ENCODE measurements at regions not wholly inside any gene's neighbourhood (a gene's known extent, or its start where the extent isn't known, plus 50 kb on each side); places are given as distances from the start of the nearest gene placed in this dataset.

DNA sequence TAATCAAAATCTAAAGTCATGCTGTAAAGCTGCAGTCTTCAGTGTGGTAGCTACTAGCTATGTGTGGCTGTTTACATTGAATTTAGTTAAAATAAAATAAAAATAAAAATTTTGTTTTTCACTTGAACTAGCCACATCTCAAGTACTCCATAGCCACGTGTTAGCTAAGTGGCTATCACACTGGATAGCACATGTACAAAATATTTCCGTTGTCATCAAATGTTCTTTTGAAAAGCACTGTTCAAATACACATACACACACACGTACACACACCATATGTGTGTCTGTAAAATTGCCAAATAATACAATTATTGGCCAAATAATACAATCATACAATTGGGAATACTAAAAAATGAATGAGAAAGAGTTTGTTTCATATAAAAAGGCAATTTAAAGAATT is 778.2 kb upstream of the FLRT2 start:
- H3K27me3 ChIP-seq (ENCODE audit: control insufficient read depth, insufficient read depth, low read length), result no peaks in the 10 kb centered on the region
- DNase-seq (ENCODE audit: low read depth) (no peak), FAIRE-seq (no peak)
- no peaks in the 10 kb centered on the region for H3K36me3 ChIP-seq (ENCODE audit: control insufficient read depth, insufficient read depth, low read length)
- TF ChIP-seq, protein P1, sequence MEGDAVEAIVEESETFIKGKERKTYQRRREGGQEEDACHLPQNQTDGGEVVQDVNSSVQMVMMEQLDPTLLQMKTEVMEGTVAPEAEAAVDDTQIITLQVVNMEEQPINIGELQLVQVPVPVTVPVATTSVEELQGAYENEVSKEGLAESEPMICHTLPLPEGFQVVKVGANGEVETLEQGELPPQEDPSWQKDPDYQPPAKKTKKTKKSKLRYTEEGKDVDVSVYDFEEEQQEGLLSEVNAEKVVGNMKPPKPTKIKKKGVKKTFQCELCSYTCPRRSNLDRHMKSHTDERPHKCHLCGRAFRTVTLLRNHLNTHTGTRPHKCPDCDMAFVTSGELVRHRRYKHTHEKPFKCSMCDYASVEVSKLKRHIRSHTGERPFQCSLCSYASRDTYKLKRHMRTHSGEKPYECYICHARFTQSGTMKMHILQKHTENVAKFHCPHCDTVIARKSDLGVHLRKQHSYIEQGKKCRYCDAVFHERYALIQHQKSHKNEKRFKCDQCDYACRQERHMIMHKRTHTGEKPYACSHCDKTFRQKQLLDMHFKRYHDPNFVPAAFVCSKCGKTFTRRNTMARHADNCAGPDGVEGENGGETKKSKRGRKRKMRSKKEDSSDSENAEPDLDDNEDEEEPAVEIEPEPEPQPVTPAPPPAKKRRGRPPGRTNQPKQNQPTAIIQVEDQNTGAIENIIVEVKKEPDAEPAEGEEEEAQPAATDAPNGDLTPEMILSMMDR (IDR thresholded peaks at IDR 0.05; ENCODE audit: insufficient read depth, low read length, severe bottlenecking), result no peak
- no peak overlapping the region for H3K4me3 ChIP-seq (ENCODE audit: low read depth, low read length)

DNA sequence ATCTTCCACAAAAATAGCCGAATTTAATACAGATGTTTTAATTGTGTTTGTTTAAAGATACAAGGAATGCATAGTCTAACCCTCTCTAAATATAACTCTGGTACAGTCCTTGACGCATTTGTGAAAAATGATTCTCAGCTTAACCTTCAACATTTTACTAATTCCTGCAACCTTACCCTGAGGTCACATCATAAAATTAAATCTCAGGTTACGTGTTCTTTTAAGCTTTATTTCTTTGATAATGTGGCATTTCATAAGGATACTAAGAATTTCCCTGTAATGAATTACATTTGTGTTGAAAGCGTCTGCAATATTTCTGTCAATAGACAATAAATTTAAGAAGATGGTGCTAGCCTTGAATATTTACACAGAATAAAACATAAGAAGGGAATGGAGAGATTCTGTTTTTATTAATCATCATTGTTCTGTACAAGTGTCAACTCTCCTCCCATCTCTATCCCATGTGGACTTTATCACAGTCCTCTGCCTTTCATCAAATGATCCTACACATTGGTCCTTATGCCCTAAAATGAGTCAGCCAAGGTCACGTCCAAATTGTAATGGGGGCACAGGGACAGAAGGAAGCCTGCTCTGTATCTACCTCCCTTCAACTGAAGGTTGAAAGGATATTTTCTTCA is 769.3 kb upstream of the FLRT2 start:
- H3K4me3 ChIP-seq (ENCODE audit: low read depth, low read length), result no peak overlapping the region
- no peaks in the 10 kb centered on the region for H3K27me3 ChIP-seq (ENCODE audit: control insufficient read depth, insufficient read depth, low read length)
- TF ChIP-seq, protein P1 (IDR thresholded peaks at IDR 0.05; ENCODE audit: insufficient read depth, low read length, severe bottlenecking), result no peak
- FAIRE-seq (no peak), DNase-seq (ENCODE audit: low read depth) (no peak)
- H3K36me3 ChIP-seq (ENCODE audit: control insufficient read depth, insufficient read depth, low read length), result no peaks in the 10 kb centered on the region

DNA sequence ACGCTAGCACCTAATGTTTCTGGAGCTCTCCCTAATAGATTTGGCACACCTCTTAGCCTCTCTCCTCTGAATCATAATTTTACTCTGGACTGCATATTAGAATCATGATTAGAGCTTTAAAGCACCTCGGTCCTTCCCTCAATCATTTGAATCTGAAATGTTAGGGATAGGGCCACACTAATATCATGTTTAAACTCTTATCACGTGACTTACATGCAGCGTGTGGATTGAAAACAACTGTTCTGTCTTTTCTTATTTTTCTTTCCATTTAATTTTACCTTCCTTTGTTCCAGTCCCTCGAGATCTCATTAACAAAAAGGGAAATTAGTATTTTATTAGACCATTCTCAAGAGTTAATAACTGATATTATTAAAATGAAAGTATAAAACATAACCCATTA is 762.5 kb upstream of the FLRT2 start:
- no peaks in the 10 kb centered on the region for H3K36me3 ChIP-seq (ENCODE audit: control insufficient read depth, insufficient read depth, low read length)
- H3K27me3 ChIP-seq (ENCODE audit: control insufficient read depth, insufficient read depth, low read length), result no peaks in the 10 kb centered on the region
- no peak overlapping the region for H3K4me3 ChIP-seq (ENCODE audit: low read depth, low read length)
- FAIRE-seq (no peak), DNase-seq (ENCODE audit: low read depth) (no peak)
- TF ChIP-seq, protein P1 (IDR thresholded peaks at IDR 0.05; ENCODE audit: insufficient read depth, low read length, severe bottlenecking), result no peak

DNA sequence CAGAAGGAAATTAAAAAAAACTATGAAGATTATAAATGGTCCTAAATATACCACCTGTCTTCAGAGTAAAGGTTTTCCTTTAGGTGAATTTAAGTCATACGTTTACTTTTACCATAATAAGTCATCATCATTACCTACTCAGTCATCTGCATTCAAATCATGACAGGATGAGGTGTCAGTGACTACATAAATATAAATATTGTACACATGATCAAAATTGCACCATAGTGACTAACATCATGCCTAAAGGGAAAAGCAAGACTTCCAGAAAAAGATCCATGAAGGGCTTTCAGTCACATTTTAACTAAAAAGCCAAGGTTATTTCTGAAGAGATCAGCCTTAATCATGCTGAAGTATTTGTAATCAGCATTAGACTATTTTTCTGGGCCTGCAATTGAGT is 759.9 kb upstream of the FLRT2 start:
- TF ChIP-seq, protein P1 (IDR thresholded peaks at IDR 0.05; ENCODE audit: insufficient read depth, low read length, severe bottlenecking), result no peak
- Histone ChIP-seq H3K36me3 (ENCODE audit: control insufficient read depth, insufficient read depth, low read length) (no peaks in the 10 kb centered on the region), H3K4me3 (ENCODE audit: low read depth, low read length) (no peak overlapping the region), H3K27me3 (ENCODE audit: control insufficient read depth, insufficient read depth, low read length) (no peaks in the 10 kb centered on the region)
- FAIRE-seq (no peak), DNase-seq (ENCODE audit: low read depth) (peak; percentile 89)

DNA sequence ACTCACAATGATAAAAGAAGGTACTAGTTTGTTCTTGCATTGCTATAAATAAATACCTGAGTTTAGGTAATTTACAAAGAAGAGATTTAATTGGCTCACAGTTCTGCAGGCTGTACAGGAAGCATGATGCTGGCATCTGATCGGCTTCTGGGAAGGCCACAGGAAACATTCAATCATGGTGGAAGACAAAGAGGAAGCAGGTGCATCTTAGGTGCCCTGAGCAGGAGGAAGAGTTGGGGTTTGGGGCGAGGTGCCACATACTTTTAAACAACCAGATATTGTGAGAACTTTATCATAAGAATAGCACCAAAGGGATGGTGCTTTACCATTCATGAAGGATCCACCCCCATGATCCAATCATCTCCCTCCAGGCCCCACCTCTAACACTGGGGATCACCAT is 752.6 kb upstream of the FLRT2 start:
- Histone ChIP-seq H3K27me3 (ENCODE audit: control insufficient read depth, insufficient read depth, low read length) (no peaks in the 10 kb centered on the region), H3K4me3 (ENCODE audit: low read depth, low read length) (no peak overlapping the region), H3K36me3 (ENCODE audit: control insufficient read depth, insufficient read depth, low read length) (no peaks in the 10 kb centered on the region)
- FAIRE-seq (no peak), DNase-seq (ENCODE audit: low read depth) (no peak)
- TF ChIP-seq, protein P1 (IDR thresholded peaks at IDR 0.05; ENCODE audit: insufficient read depth, low read length, severe bottlenecking), result no peak

DNA sequence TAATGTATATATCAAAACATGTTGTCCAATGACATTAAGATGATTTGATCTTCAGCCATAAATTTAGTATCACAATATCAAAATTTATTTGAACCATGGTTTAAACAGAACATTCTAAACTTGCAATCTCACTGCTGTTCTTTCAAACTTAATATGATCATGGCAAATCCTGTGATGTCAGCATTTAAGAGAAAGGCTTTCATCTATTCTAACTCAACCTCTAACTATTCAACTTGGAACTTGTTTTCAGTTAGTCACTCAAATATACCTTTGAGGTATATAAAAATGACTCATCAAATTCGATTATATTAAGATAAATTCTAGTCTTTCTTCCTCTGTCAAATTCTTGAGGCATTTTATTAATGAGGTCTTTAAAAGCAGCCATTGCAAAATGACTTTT is 747.0 kb upstream of the FLRT2 start:
- no peaks in the 10 kb centered on the region for H3K36me3 ChIP-seq (ENCODE audit: control insufficient read depth, insufficient read depth, low read length)
- no peak overlapping the region for H3K4me3 ChIP-seq (ENCODE audit: low read depth, low read length)
- no peak for FAIRE-seq
- TF ChIP-seq, protein P1 (IDR thresholded peaks at IDR 0.05; ENCODE audit: insufficient read depth, low read length, severe bottlenecking), result no peak
- no peaks in the 10 kb centered on the region for H3K27me3 ChIP-seq (ENCODE audit: control insufficient read depth, insufficient read depth, low read length)
- peak; percentile 13 for DNase-seq (ENCODE audit: low read depth)
